ENCODE measurements at regions not wholly inside any gene's neighbourhood (a gene's known extent, or its start where the extent isn't known, plus 50 kb on each side); places are given as distances from the start of the nearest gene placed in this dataset.
A peak's percentile ranks its signal among the peaks of the same experiment; 100 is the strongest.

GRCh38 chr12:4168036-4168435 lies 105.5 kb upstream of the CCND2 start:
- Histone ChIP-seq H3F3A (ENCODE audit: insufficient read depth) (no peaks in the 10 kb centered on the region), H3K36me3 (ENCODE audit: low read depth) (no peaks in the 10 kb centered on the region), H4K20me1 (ENCODE audit: insufficient read depth) (no peaks in the 10 kb centered on the region), H3K4me2 (ENCODE audit: unreplicated experiment) (no peak overlapping the region), H3K79me2 (ENCODE audit: insufficient read depth) (no peaks in the 10 kb centered on the region), H3K27me3 (replicated peaks; ENCODE audit: insufficient read depth) (no peaks in the 10 kb centered on the region), H3K27ac (no peak overlapping the region), H3K9me3 (ENCODE audit: low read depth) (no peaks in the 10 kb centered on the region), H3K9ac (no peak overlapping the region), H2AFZ (no peak overlapping the region), H3K9me2 (ENCODE audit: insufficient read depth) (no peaks in the 10 kb centered on the region), H3K4me1 (ENCODE audit: insufficient read depth) (no peaks in the 10 kb centered on the region), H3K4me3 (no peak overlapping the region)
- 36 to 37% methylated on average over 6 of the region's 6 CpGs for WGBS, 2 experiments (ENCODE audit: low coverage in 1 of 2, low lambda C conversion rate in 2 of 2, missing lambda C conversion rate in 2 of 2)
- in situ Hi-C loops (cut with MboI): no loop called here
- no peak for DNase-seq
- TF ChIP-seq EZH2 (IDR thresholded peaks at IDR 0.05; ENCODE audit: insufficient read depth, poor library complexity, severe bottlenecking): no peak
- TF ChIP-seq EZH2phosphoT487 (IDR thresholded peaks at IDR 0.05; ENCODE audit: insufficient read depth, low read depth): no peak

GRCh38 chr12:4164559-4165558 lies 108.7 kb upstream of the CCND2 start:
- Histone ChIP-seq H3K4me3 (peak overlapping the region; percentile 68), H3K4me2 (ENCODE audit: unreplicated experiment) (peak overlapping the region; percentile 68), H3K9me3 (ENCODE audit: low read depth) (no peaks in the 10 kb centered on the region), H3K79me2 (ENCODE audit: insufficient read depth) (no peaks in the 10 kb centered on the region), H3K4me1 (ENCODE audit: insufficient read depth) (no peaks in the 10 kb centered on the region), H3K36me3 (ENCODE audit: low read depth) (no peaks in the 10 kb centered on the region), H3K27me3 (replicated peaks; ENCODE audit: insufficient read depth) (no peaks in the 10 kb centered on the region), H4K20me1 (ENCODE audit: insufficient read depth) (no peaks in the 10 kb centered on the region), H2AFZ (peak overlapping the region; percentile 88), H3F3A (ENCODE audit: insufficient read depth) (no peaks in the 10 kb centered on the region), H3K9ac (peak overlapping the region; percentile 38; the same call in 1 of the 2 replicates), H3K9me2 (ENCODE audit: insufficient read depth) (no peaks in the 10 kb centered on the region), H3K27ac (no peak overlapping the region)
- TF ChIP-seq EZH2 (IDR thresholded peaks at IDR 0.05; ENCODE audit: insufficient read depth, poor library complexity, severe bottlenecking): no peak
- no peak for TF ChIP-seq EZH2phosphoT487 (IDR thresholded peaks at IDR 0.05; ENCODE audit: insufficient read depth, low read depth)
- in situ Hi-C loops (cut with MboI): no loop called here
- WGBS, 2 experiments (ENCODE audit: low coverage in 1 of 2, low lambda C conversion rate in 2 of 2, missing lambda C conversion rate in 2 of 2): 11 to 15% methylated on average over 41 to 63 of the region's 63 CpGs
- DNase-seq: peak; percentile 64

- H3K9me3 ChIP-seq (ENCODE audit: low read depth): no peaks in the 10 kb centered on the region
- H3K4me1 ChIP-seq (ENCODE audit: insufficient read depth): no peaks in the 10 kb centered on the region
- H3K79me2 ChIP-seq (ENCODE audit: insufficient read depth): no peaks in the 10 kb centered on the region
- H3K27ac ChIP-seq: no peak overlapping the region
- peak overlapping the region; percentile 88 for H2AFZ ChIP-seq
- no peak for DNase-seq
- no peaks in the 10 kb centered on the region for H4K20me1 ChIP-seq (ENCODE audit: insufficient read depth)
- in situ Hi-C loops (cut with MboI): no loop called here
- WGBS, 2 experiments (ENCODE audit: low coverage in 1 of 2, low lambda C conversion rate in 2 of 2, missing lambda C conversion rate in 2 of 2): 31 to 45% methylated on average over 11 to 12 of the region's 12 CpGs
- H3K27me3 ChIP-seq (replicated peaks; ENCODE audit: insufficient read depth): no peaks in the 10 kb centered on the region
- H3K4me2 ChIP-seq (ENCODE audit: unreplicated experiment): peak overlapping the region; percentile 68
- TF ChIP-seq EZH2phosphoT487 (IDR thresholded peaks at IDR 0.05; ENCODE audit: insufficient read depth, low read depth) (no peak), EZH2 (IDR thresholded peaks at IDR 0.05; ENCODE audit: insufficient read depth, poor library complexity, severe bottlenecking) (no peak)
- no peaks in the 10 kb centered on the region for H3F3A ChIP-seq (ENCODE audit: insufficient read depth)
- H3K9ac ChIP-seq: 0 out of 2 replicates have a peak overlapping the region, but pooled peaks have one; percentile 38
- no peaks in the 10 kb centered on the region for H3K36me3 ChIP-seq (ENCODE audit: low read depth)
- H3K4me3 ChIP-seq: peak overlapping the region; percentile 68
- no peaks in the 10 kb centered on the region for H3K9me2 ChIP-seq (ENCODE audit: insufficient read depth)
These were observed 109.4 kb upstream of the CCND2 start for GRCh38 chr12:4164188-4164558.

- H3F3A ChIP-seq (ENCODE audit: insufficient read depth): no peaks in the 10 kb centered on the region
- no peak overlapping the region for H3K27ac ChIP-seq
- WGBS, 2 experiments (ENCODE audit: low coverage in 1 of 2, low lambda C conversion rate in 2 of 2, missing lambda C conversion rate in 2 of 2): 54% methylated on average over 3 of the region's 3 CpGs
- no peaks in the 10 kb centered on the region for H3K79me2 ChIP-seq (ENCODE audit: insufficient read depth)
- no peak overlapping the region for H3K4me3 ChIP-seq
- no peak overlapping the region for H3K4me2 ChIP-seq (ENCODE audit: unreplicated experiment)
- in situ Hi-C loops (cut with MboI): no loop called here
- no peaks in the 10 kb centered on the region for H3K4me1 ChIP-seq (ENCODE audit: insufficient read depth)
- TF ChIP-seq EZH2 (IDR thresholded peaks at IDR 0.05; ENCODE audit: insufficient read depth, poor library complexity, severe bottlenecking) (no peak), EZH2phosphoT487 (IDR thresholded peaks at IDR 0.05; ENCODE audit: insufficient read depth, low read depth) (no peak)
- H2AFZ ChIP-seq: no peak overlapping the region
- no peaks in the 10 kb centered on the region for H4K20me1 ChIP-seq (ENCODE audit: insufficient read depth)
- DNase-seq: no peak
- H3K9me2 ChIP-seq (ENCODE audit: insufficient read depth): no peaks in the 10 kb centered on the region
- no peaks in the 10 kb centered on the region for H3K27me3 ChIP-seq (replicated peaks; ENCODE audit: insufficient read depth)
- no peaks in the 10 kb centered on the region for H3K9me3 ChIP-seq (ENCODE audit: low read depth)
- no peaks in the 10 kb centered on the region for H3K36me3 ChIP-seq (ENCODE audit: low read depth)
- H3K9ac ChIP-seq: no peak overlapping the region
These were observed 111.8 kb upstream of the CCND2 start for GRCh38 chr12:4161718-4162117.
